SK-N-SH treated with all-trans-retinoic acid at 6 μM for 48 hours (cell line): ENCODE measurements at regions not wholly inside any gene's neighbourhood (a gene's known extent, or its start where the extent isn't known, plus 50 kb on each side); places are given as distances from the start of the nearest gene placed in this dataset.

ENCODE experiments used
- ATAC-seq: fragments of 200-7000 bp; cut with Tn5 transposase; 3 replicates; pipeline ENCODE4 v1.9.1; 2020; ENCODE audit warnings: mild to moderate bottlenecking, moderate library complexity
- BACH2 ChIP-seq: fragments of 250-450 bp; sonication (Bioruptor Pico); IDR thresholded peaks from 2 replicates; pipeline ENCODE4 v1.9.0; 2021; ENCODE audit warnings: mild to moderate bottlenecking, borderline replicate concordance
- CREB5 ChIP-seq: fragments of 250-450 bp; sonication (Bioruptor Pico); IDR thresholded peaks from 2 replicates; pipeline ENCODE4 v1.5.1; 2020; ENCODE audit warnings: low read depth, mild to moderate bottlenecking, moderate library complexity
- CSRNP3 ChIP-seq: fragments of 250-450 bp; sonication (Bioruptor Pico); IDR thresholded peaks from 2 replicates; pipeline ENCODE4 v1.5.1; 2021; ENCODE audit warnings: mild to moderate bottlenecking, moderate library complexity
- ESRRG ChIP-seq: fragments of 250-450 bp; sonication (Bioruptor Pico); IDR thresholded peaks from 2 replicates; pipeline ENCODE4 v1.6.1; 2021; ENCODE audit warnings: mild to moderate bottlenecking
- GLIS3 ChIP-seq: fragments of 250-450 bp; sonication (Bioruptor Pico); IDR thresholded peaks from 2 replicates; pipeline ENCODE4 v1.5.0; 2020; ENCODE audit warnings: mild to moderate bottlenecking, moderate library complexity
- ISL1 ChIP-seq: fragments of 250-450 bp; sonication (Bioruptor Pico); IDR thresholded peaks from 2 replicates; pipeline ENCODE4 v2.1.2; 2022; ENCODE audit warnings: mild to moderate bottlenecking, moderate library complexity
- OSR1 ChIP-seq: fragments of 250-450 bp; sonication (Bioruptor Pico); IDR thresholded peaks from 2 replicates; pipeline ENCODE4 v1.8.0; 2022; ENCODE audit warnings: moderate library complexity, mild to moderate bottlenecking, inconsistent platforms
- PATZ1 ChIP-seq: fragments of 250-450 bp; sonication (Bioruptor Pico); IDR thresholded peaks from 2 replicates; pipeline ENCODE4 v1.8.0; 2020; ENCODE audit warnings: mild to moderate bottlenecking, moderate library complexity, borderline replicate concordance
- POU6F1 ChIP-seq: fragments of 250-450 bp; sonication (Bioruptor Pico); IDR thresholded peaks from 2 replicates; pipeline ENCODE4 v1.8.0; 2021; ENCODE audit warnings: low read depth, mild to moderate bottlenecking, moderate library complexity, borderline replicate concordance
- PPARA ChIP-seq: fragments of 250-450 bp; sonication (Bioruptor Pico); IDR thresholded peaks from 2 replicates; pipeline ENCODE4 v1.5.0; 2020; ENCODE audit warnings: mild to moderate bottlenecking, borderline replicate concordance
- RARB ChIP-seq: fragments of 250-450 bp; sonication (Bioruptor Pico); IDR thresholded peaks from 2 replicates; pipeline ENCODE4 v1.8.0; 2021; ENCODE audit warnings: mild to moderate bottlenecking, moderate library complexity
- TCF4 ChIP-seq: fragments of 250-450 bp; sonication (Bioruptor Pico); IDR thresholded peaks from 2 replicates; pipeline ENCODE4 v1.8.0; 2021; ENCODE audit warnings: mild to moderate bottlenecking, moderate library complexity, borderline replicate concordance
- TSHZ2 ChIP-seq: fragments of 250-450 bp; sonication (Bioruptor Pico); IDR thresholded peaks from 2 replicates; pipeline ENCODE4 v1.5.0; 2020; ENCODE audit warnings: mild to moderate bottlenecking, moderate library complexity
- ZC3H10 ChIP-seq: fragments of 250-450 bp; sonication (Bioruptor Pico); IDR thresholded peaks from 2 replicates; pipeline ENCODE4 v1.5.1; 2021; ENCODE audit warnings: mild to moderate bottlenecking, moderate library complexity
- ZFP3 ChIP-seq: fragments of 250-450 bp; sonication (Bioruptor Pico); IDR thresholded peaks from 2 replicates; pipeline ENCODE4 v1.5.0; 2020; ENCODE audit warnings: mild to moderate bottlenecking, moderate library complexity
- ZFP30 ChIP-seq: fragments of 450-650 bp; formaldehyde crosslinking; IDR thresholded peaks from 2 replicates; pipeline ENCODE4 v1.5.0; 2022; ENCODE audit warnings: mild to moderate bottlenecking, moderate library complexity
- ZNF565 ChIP-seq: fragments of 450-650 bp; formaldehyde crosslinking; conservative IDR thresholded peaks from 2 replicates; pipeline ENCODE4 v1.5.0; 2020; ENCODE audit warnings: low read depth, mild to moderate bottlenecking, moderate library complexity
- ZNF8 ChIP-seq: fragments of 450-650 bp; formaldehyde crosslinking; IDR thresholded peaks from 2 replicates; pipeline ENCODE4 v1.5.0; 2020; ENCODE audit warnings: mild to moderate bottlenecking, moderate library complexity

GRCh38 chr6:168834042-168834587 lies 393.1 kb downstream of the SMOC2 start:
- TF ChIP-seq ISL1 (CRISPR knock-in tag) (no peak), ZC3H10 (CRISPR knock-in tag) (no peak), PPARA (no peak), CSRNP3 (CRISPR knock-in tag) (no peak), CREB5 (CRISPR knock-in tag) (no peak), ESRRG (CRISPR knock-in tag) (no peak), ZFP30 (CRISPR knock-in tag) (no peak)
- TF ChIP-seq, all 23 proteins: peak for 0
- no peak for ATAC-seq

GRCh38 chr6:168828800-168829199 lies 387.8 kb downstream of the SMOC2 start:
- TF ChIP-seq GLIS3 (CRISPR knock-in tag) = no peak
- no peak for TF ChIP-seq PATZ1 (CRISPR knock-in tag)
- no peak for TF ChIP-seq BACH2
- no peak for TF ChIP-seq ESRRG (CRISPR knock-in tag)
- TF ChIP-seq CREB5 (CRISPR knock-in tag) = no peak
- TF ChIP-seq PPARA = no peak
- no peak for TF ChIP-seq TCF4
- TF ChIP-seq, all 23 proteins: peak for 0
- no peak for ATAC-seq

GRCh38 chr6:168828035-168828434 lies 387.1 kb downstream of the SMOC2 start:
- TF ChIP-seq OSR1 (CRISPR knock-in tag) = no peak
- TF ChIP-seq ZNF8 (CRISPR knock-in tag) = peak; percentile 91
- no peak for ATAC-seq

GRCh38 chr6:168827586-168827871 lies 386.5 kb downstream of the SMOC2 start:
- ATAC-seq = no peak

More at GRCh38 chr6:168827586-168827871, 386.5 kb downstream of the SMOC2 start:
- TF ChIP-seq GLIS3 (CRISPR knock-in tag) (no peak), POU6F1 (CRISPR knock-in tag) (no peak), PATZ1 (CRISPR knock-in tag) (no peak), RARB (CRISPR knock-in tag) (no peak), PPARA (no peak), ZFP3 (CRISPR knock-in tag) (no peak), CSRNP3 (CRISPR knock-in tag) (no peak), ESRRG (CRISPR knock-in tag) (no peak), TSHZ2 (CRISPR knock-in tag) (no peak), ZNF8 (CRISPR knock-in tag) (no peak), ZC3H10 (CRISPR knock-in tag) (no peak), ZNF565 (CRISPR knock-in tag) (no peak)
